ENCODE measurements at regions not wholly inside any gene's neighbourhood (a gene's known extent, or its start where the extent isn't known, plus 50 kb on each side); places are given as distances from the start of the nearest gene placed in this dataset.

- no peak for FAIRE-seq
Observed at GRCh38 chr14:76924371-76925096, 98.3 kb downstream of the LRRC74A start.

- no peak for FAIRE-seq
Observed at GRCh38 chr14:76923431-76924370, 97.5 kb downstream of the LRRC74A start.

GRCh38 chr14:76922584-76922983 lies 96.4 kb downstream of the LRRC74A start:
- FAIRE-seq, result no peak

GRCh38 chr14:76922092-76922491 lies 95.9 kb downstream of the LRRC74A start:
- FAIRE-seq, result no peak

- no peak for FAIRE-seq
Observed at GRCh38 chr14:76921088-76921399, 94.8 kb downstream of the LRRC74A start.

GRCh38 chr14:76920331-76921087 lies 94.3 kb downstream of the LRRC74A start:
- no peak for FAIRE-seq

- FAIRE-seq, result no peak
Observed at GRCh38 chr14:76919431-76920330, 93.5 kb downstream of the LRRC74A start.
